HepG2 (cell line): ENCODE measurements at regions not wholly inside any gene's neighbourhood (a gene's known extent, or its start where the extent isn't known, plus 50 kb on each side); places are given as distances from the start of the nearest gene placed in this dataset.

Experiments used
- ATAC-seq: fragments of 200-7000 bp; cut with Tn5 transposase; 3 replicates; pipeline ENCODE4 v1.9.1; 2020; ENCODE audit warnings: mild to moderate bottlenecking, moderate library complexity
- BruUV-seq: library from RNA; stranded (reverse); fragments of 400-500 nt; replicated peaks from 2 replicates; lab custom pipeline; 2021; lab: Mats Ljungman, UMichigan
- CTCF ChIA-PET: fragments of 300-600 bp; formaldehyde crosslinking; extraction: SDS; loops from one replicate; lab custom pipeline; 2021; ENCODE audit warnings: low total read pairs, inconsistent platforms, low intra/inter-chr PET ratio; lab: Yijun Ruan, JAX
- POLR2A ChIA-PET: fragments of 350-600 bp; sonication (Branson Sonifier 250); formaldehyde crosslinking; loops from one replicate; lab custom pipeline; 2020; ENCODE audit warnings: antibody characterized with exemption, inconsistent platforms; lab: Yijun Ruan, JAX
- DNase-seq: peaks from one replicate; pipeline ENCODE4 v3.0.0-alpha.2; 2015; ENCODE audit warnings: low spot score
- FAIRE-seq: peaks from 3 replicates; lab custom pipeline; 2011; peaks lifted over from hg19 to GRCh38; lab: Jason Lieb, UNC
- H2AFZ ChIP-seq: one replicate; pipeline ENCODE4 v1.6.1; 2011; ENCODE audit warnings: low read length, inconsistent platforms
- H3K27ac ChIP-seq: fragments of 300-600 bp; 3 replicates; pipeline ENCODE4 v1.8.0; 2011; ENCODE audit warnings: mixed run types, mild to moderate bottlenecking, mixed read lengths, low read length, inconsistent platforms; ENCODE audit not compliant: insufficient read depth; ENCODE audit errors: extremely low read length
- H3K27me3 ChIP-seq, 2 experiments: fragments of 200-600 bp in 1 of 2; 2 replicates in 1 of 2; 3 replicates in 1 of 2; pipeline versions ENCODE4 v1.6.0 to v1.8.0; 2011; ENCODE audit warnings: low read length in 2 of 2, mild to moderate bottlenecking in 2 of 2, moderate library complexity in 2 of 2, inconsistent platforms in 1 of 2; ENCODE audit not compliant: insufficient read depth in 2 of 2, control insufficient read depth in 1 of 2
- H3K36me3 ChIP-seq, 2 experiments: fragments of 200-600 bp in 1 of 2; replicated peaks in 1 of 2; 2 replicates in 1 of 2; 3 replicates in 1 of 2; pipeline versions ENCODE4 v1.5.1 to v1.8.0; 2011; ENCODE audit warnings: low read length in 2 of 2, inconsistent platforms in 1 of 2; ENCODE audit not compliant: insufficient read depth in 2 of 2, control insufficient read depth in 1 of 2
- H3K4me1 ChIP-seq: 2 replicates; pipeline ENCODE4 v1.5.1; 2012; ENCODE audit warnings: low read length, inconsistent platforms; ENCODE audit not compliant: insufficient read depth
- H3K4me2 ChIP-seq: 2 replicates; pipeline ENCODE4 v1.6.0; 2011; ENCODE audit warnings: low read depth, low read length, inconsistent platforms
- H3K4me3 ChIP-seq, 3 experiments: fragments of 200-600 bp in 1 of 3; sonication (generic), shearing (Covaris generic) in 1 of 3; replicated peaks in 1 of 3; 2 replicates each; pipeline ENCODE4 v1.5.1; 2011 to 2016; ENCODE audit warnings: low read length in 3 of 3, inconsistent platforms in 2 of 3, low read depth in 2 of 3, mild to moderate bottlenecking in 2 of 3, control low read depth in 1 of 3, mixed read lengths in 1 of 3; ENCODE audit not compliant: insufficient read depth in 1 of 3
- H3K79me2 ChIP-seq: one replicate; pipeline ENCODE4 v1.6.1; 2011; ENCODE audit warnings: low read length, inconsistent platforms; ENCODE audit not compliant: insufficient read depth
- H3K9ac ChIP-seq: 2 replicates; pipeline ENCODE4 v1.6.0; 2011; ENCODE audit warnings: mild to moderate bottlenecking, low read depth, low read length, inconsistent platforms; ENCODE audit not compliant: insufficient read depth
- H3K9me3 ChIP-seq: 2 replicates; pipeline ENCODE4 v1.5.1; 2012; ENCODE audit warnings: mild to moderate bottlenecking, low read length
- H4K20me1 ChIP-seq: 2 replicates; pipeline ENCODE4 v1.6.0; 2011; ENCODE audit warnings: inconsistent platforms, mild to moderate bottlenecking, low read length, moderate library complexity; ENCODE audit not compliant: insufficient read depth
- ELF4 ChIP-seq: sonication (generic); formaldehyde crosslinking; IDR thresholded peaks from 2 replicates; pipeline ENCODE4 v1.5.0; 2020; ENCODE audit warnings: missing genetic modification reagents, mild to moderate bottlenecking, moderate library complexity, borderline replicate concordance
- HDAC1 ChIP-seq: sonication (generic); formaldehyde crosslinking; IDR thresholded peaks from 2 replicates; pipeline ENCODE4 v1.5.1; 2020; ENCODE audit warnings: mild to moderate bottlenecking, missing genetic modification reagents
- HHEX ChIP-seq: IDR thresholded peaks from 2 replicates; pipeline ENCODE4 v1.6.1; 2016; ENCODE audit warnings: control low read depth
- MIER2 ChIP-seq: IDR thresholded peaks from 2 replicates; pipeline ENCODE4 v1.6.1; 2016; ENCODE audit warnings: missing biosample characterization, missing genetic modification reagents
- SMAD9 ChIP-seq: sonication (generic); formaldehyde crosslinking; IDR thresholded peaks from 2 replicates; pipeline ENCODE4 v1.5.1; 2020; ENCODE audit warnings: mild to moderate bottlenecking, missing genetic modification reagents
- ZBTB21 ChIP-seq: sonication (generic); formaldehyde crosslinking; IDR thresholded peaks from 2 replicates; pipeline ENCODE4 v1.4.0; 2020; ENCODE audit warnings: missing genetic modification reagents
- ZFY ChIP-seq: sonication (generic); formaldehyde crosslinking; IDR thresholded peaks from 2 replicates; pipeline ENCODE4 v1.4.0; 2020; ENCODE audit warnings: missing genetic modification reagents
- ZNF10 ChIP-seq: sonication (generic); formaldehyde crosslinking; IDR thresholded peaks from 2 replicates; pipeline ENCODE4 v1.4.0; 2020; ENCODE audit warnings: mild to moderate bottlenecking, low read depth, missing genetic modification reagents, borderline replicate concordance
- ZNF451 ChIP-seq: sonication (generic); formaldehyde crosslinking; IDR thresholded peaks from 2 replicates; pipeline ENCODE4 v1.5.0; 2020; ENCODE audit warnings: mild to moderate bottlenecking, missing genetic modification reagents
- ZNF687 ChIP-seq: sonication (generic); formaldehyde crosslinking; IDR thresholded peaks from 2 replicates; pipeline ENCODE4 v1.5.1; 2020; ENCODE audit warnings: mild to moderate bottlenecking, missing genetic modification reagents, moderate library complexity
- WGBS: methylation state at CpG from one replicate; pipeline ENCODE4 v1.1.6; 2017; ENCODE audit warnings: low lambda C conversion rate; 5-methylcytosine and 5-hydroxymethylcytosine counted together
- in situ Hi-C: cut with HindIII; loops from 2 replicates; pipeline ENCODE4 v1.10.0; 2017; ENCODE audit warnings: low pct_unique_long_range_greater_than_20kb; ENCODE audit not compliant: extremely low pct_ligation_motif_present
- intact Hi-C: fragments of 100-400 bp; cut with micrococcal nuclease; formaldehyde crosslinking; loops from one replicate; pipeline ENCODE4 v1.10.0; 2022; ENCODE audit not compliant: unreplicated experiment

- no peak for FAIRE-seq
- CTCF ChIA-PET, result no interaction called here
- 7% methylated on average over 10 of the region's 10 CpGs for WGBS
These were observed 381.9 kb downstream of the ZNF516 start for GRCh38 chr18:76113101-76113500.

DNA sequence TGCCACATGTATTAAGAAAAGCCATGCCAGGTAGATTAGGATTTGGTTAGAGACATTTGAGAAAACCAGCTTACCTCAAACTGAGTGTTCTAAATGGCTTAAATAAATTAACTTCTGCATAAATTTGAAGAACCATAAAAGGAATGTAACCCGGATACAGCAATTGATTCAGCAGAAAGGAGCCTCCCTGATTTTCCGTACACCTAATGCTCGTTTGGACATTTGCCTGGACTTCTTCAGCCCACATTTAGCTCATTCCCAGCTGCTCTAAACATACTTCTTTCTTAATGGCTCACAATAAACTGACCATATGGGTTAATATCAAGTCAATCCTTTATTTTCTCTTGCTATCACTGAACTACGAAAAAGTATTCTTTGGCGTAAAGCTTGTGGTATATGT is 392.4 kb downstream of the ZNF516 start:
- H3K9me3 ChIP-seq, result no peaks in the 10 kb centered on the region
- TF ChIP-seq ZNF687 (no peak), ZNF10 (CRISPR knock-in tag) (no peak)
- intact Hi-C loops (no loop called here), in situ Hi-C loops (no loop called here)
- no TSS peak for BruUV-seq
- H4K20me1 ChIP-seq, result no peaks in the 10 kb centered on the region
- DNase-seq, result no peak
- no peak overlapping the region for H3K4me3 ChIP-seq
- WGBS, result 25% methylated on average over 5 of the region's 5 CpGs
- FAIRE-seq, result no peak
- H3K27ac ChIP-seq, result no peak overlapping the region
- no peaks in the 10 kb centered on the region for H3K4me1 ChIP-seq
- peaks cover 0 to 1% of the 10 kb centered on the region in 2 experiments; a peak in 1 of 5 replicates for H3K27me3 ChIP-seq
- no peaks in the 10 kb centered on the region for H3K79me2 ChIP-seq
- no peak for ATAC-seq
- no peak overlapping the region for H2AFZ ChIP-seq
- ChIA-PET CTCF (no interaction called here), POLR2A (no interaction called here)
- H3K36me3 ChIP-seq, result no peaks in the 10 kb centered on the region
- no peak overlapping the region for H3K9ac ChIP-seq
- H3K4me2 ChIP-seq, result no peak overlapping the region

More at GRCh38 chr18:76113101-76113500, 381.9 kb downstream of the ZNF516 start:
- intact Hi-C loops, result no loop called here
- Histone ChIP-seq H3K27me3 (peaks cover 0 to 3% of the 10 kb centered on the region in 2 experiments; a peak in 1 of 5 replicates), H3K27ac (no peak overlapping the region), H3K79me2 (no peaks in the 10 kb centered on the region), H3K9ac (no peak overlapping the region), H3K4me3 (no peak overlapping the region)
- POLR2A ChIA-PET, result no interaction called here
- no TSS peak for BruUV-seq
- no peak for TF ChIP-seq ZFY (CRISPR knock-in tag)
- TF ChIP-seq ZNF451, result no peak
- TF ChIP-seq ELF4 (CRISPR knock-in tag), result no peak
- TF ChIP-seq SMAD9 (CRISPR knock-in tag), result no peak
- no peak for TF ChIP-seq ZNF10 (CRISPR knock-in tag)
- no peak for TF ChIP-seq MIER2 (CRISPR knock-in tag)
- no peak for TF ChIP-seq HDAC1 (CRISPR knock-in tag)
- no peak for TF ChIP-seq HHEX (CRISPR knock-in tag)
- TF ChIP-seq ZBTB21, result no peak
- TF ChIP-seq, all 625 proteins: peak for 0
- no peaks in the 10 kb centered on the region for H3K4me1 ChIP-seq
- H3K4me2 ChIP-seq, result no peak overlapping the region
- no peaks in the 10 kb centered on the region for H3K9me3 ChIP-seq
- in situ Hi-C loops, result no loop called here
- no peaks in the 10 kb centered on the region for H4K20me1 ChIP-seq
- no peak for ATAC-seq
- no peak for DNase-seq
- H3K36me3 ChIP-seq, result no peaks in the 10 kb centered on the region; a peak in 1 of 5 replicates
- no peak overlapping the region for H2AFZ ChIP-seq
